ENCODE measurements at regions not wholly inside any gene's neighbourhood (a gene's known extent, or its start where the extent isn't known, plus 50 kb on each side); places are given as distances from the start of the nearest gene placed in this dataset.
"Not testable (repeated sequence)": the region's sequence is repeated elsewhere in the genome, so short reads cannot be mapped to it uniquely, and the experiment has no call there.

DNA sequence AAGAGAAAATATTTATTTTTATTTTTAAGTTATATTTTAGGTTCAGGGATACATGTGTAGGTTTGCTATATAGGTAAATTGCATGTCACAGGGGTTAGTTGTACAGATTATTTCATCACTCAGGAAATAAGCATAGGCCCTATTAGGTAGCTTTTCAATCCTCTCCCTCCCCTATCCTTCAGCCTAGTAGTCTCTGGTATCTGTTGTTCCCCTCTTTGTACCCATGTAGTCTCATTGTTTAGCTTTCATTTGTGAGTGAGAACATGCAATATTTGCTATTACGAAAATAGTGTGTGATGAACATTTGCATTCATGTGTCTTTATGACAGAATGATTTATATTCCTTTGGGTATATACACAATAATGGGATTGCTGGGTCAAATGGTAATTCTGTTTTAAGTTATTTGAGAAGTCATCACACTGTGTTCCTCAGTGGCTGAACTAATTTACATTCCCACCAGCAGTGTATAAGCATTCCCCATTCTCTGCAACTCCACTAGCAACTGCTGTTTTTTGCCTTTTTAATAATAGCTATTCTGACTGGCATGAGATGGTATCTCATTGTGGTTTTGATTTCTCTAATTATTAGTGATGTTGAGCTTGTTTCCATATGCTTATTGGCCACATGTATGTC lies 863.3 kb downstream of the TTLL7 start:
- H3K27ac ChIP-seq (ENCODE audit: low read depth in 1 of 2, low read length in 2 of 2); CTCF ChIA-PET; H3K4me3 ChIP-seq (ENCODE audit: low read length): not testable (repeated sequence)

DNA sequence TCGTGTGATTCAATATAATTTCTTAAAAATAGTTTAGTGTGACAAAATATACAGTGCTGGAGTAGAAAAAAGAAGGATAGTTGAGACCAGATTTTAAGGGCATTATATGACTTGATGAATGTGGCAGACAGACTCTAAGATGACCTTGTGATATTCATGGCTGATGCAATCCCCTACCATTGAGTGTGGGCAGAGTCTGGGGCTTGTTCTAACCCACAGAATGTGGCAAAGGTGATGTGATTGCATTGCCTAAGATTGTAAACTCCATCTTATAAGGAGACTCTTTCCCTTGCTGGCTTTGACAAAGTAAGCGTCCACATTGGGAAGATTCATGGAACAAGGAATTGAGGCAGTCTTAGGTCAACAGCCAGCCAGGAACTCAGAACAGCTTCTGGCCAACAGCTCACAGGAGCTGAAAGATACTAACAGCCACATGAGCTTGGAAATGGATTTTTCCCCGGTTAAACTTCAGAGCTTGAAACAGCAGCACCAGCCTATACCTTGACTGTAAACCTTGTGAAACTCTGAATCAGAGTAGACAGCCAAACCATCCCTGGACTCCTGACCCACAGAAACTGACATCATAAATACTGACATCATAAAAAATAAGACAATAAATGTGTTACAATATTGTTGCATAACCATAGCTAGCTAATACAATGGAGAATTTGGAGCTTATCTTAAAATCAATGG lies 864.5 kb downstream of the TTLL7 start:
- H3K36me3 Mint-ChIP-seq (ENCODE audit: low read depth); H3K36me3 ChIP-seq (ENCODE audit: insufficient read depth, low read length); ATAC-seq (ENCODE audit: poor library complexity); H3K9me3 Mint-ChIP-seq; H3K27me3 Mint-ChIP-seq; H3K27ac ChIP-seq (ENCODE audit: low read depth in 1 of 2, low read length in 2 of 2); H3K27ac Mint-ChIP-seq; intact Hi-C loops (cut with DNase I, micrococcal nuclease); CTCF ChIA-PET; H3K4me1 ChIP-seq (ENCODE audit: insufficient read depth, low read length); H3K4me3 ChIP-seq (ENCODE audit: low read length); DNase-seq; POLR2A ChIA-PET; H3K27me3 ChIP-seq (ENCODE audit: control insufficient read depth in 1 of 2, insufficient read depth in 2 of 2, low read length in 2 of 2); H3K9me3 ChIP-seq (ENCODE audit: control insufficient read depth in 1 of 2, insufficient read depth in 1 of 2, low read length in 2 of 2); H3K4me3 Mint-ChIP-seq; H3K4me1 Mint-ChIP-seq (ENCODE audit: low read depth): not testable (repeated sequence)

More for the DNA sequence above, 863.3 kb downstream of the TTLL7 start:
- ATAC-seq (ENCODE audit: poor library complexity); H3K36me3 ChIP-seq (ENCODE audit: insufficient read depth, low read length); H3K9me3 ChIP-seq (ENCODE audit: control insufficient read depth in 1 of 2, insufficient read depth in 1 of 2, low read length in 2 of 2); H3K4me1 Mint-ChIP-seq (ENCODE audit: low read depth); H3K27ac Mint-ChIP-seq; H3K27me3 Mint-ChIP-seq; H3K9me3 Mint-ChIP-seq; intact Hi-C loops (cut with DNase I, micrococcal nuclease); H3K4me3 Mint-ChIP-seq; H3K4me1 ChIP-seq (ENCODE audit: insufficient read depth, low read length); DNase-seq; H3K27me3 ChIP-seq (ENCODE audit: control insufficient read depth in 1 of 2, insufficient read depth in 2 of 2, low read length in 2 of 2); H3K36me3 Mint-ChIP-seq (ENCODE audit: low read depth): not testable (repeated sequence)
- POLR2A ChIA-PET, result interaction anchor here (0.6 kb wide), 1 partner anchor 581 kb away, joined by 5 read pairs; no protein-coding TSS in a partner anchor

DNA sequence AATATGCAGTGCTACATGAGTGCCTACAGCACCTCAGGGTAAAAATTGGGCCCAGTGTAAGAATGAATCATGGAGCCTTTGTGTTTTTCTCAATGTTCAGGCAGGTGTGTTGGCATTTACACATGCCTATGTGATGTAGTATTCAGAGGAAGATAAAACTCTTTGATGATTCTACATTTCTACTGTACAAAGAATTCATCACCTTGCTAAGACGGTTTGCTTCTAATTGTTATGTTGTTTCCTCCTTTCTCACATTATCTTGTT lies 867.3 kb downstream of the TTLL7 start:
- H3K4me3 Mint-ChIP-seq, result no peak overlapping the region
- no peaks in the 10 kb centered on the region for H3K4me1 Mint-ChIP-seq (ENCODE audit: low read depth)
- Histone ChIP-seq H3K4me1 (ENCODE audit: insufficient read depth, low read length) (no peaks in the 10 kb centered on the region), H3K9me3 (ENCODE audit: control insufficient read depth in 1 of 2, insufficient read depth in 1 of 2, low read length in 2 of 2) (no peaks in the 10 kb centered on the region), H3K4me3 (ENCODE audit: low read length) (no peak overlapping the region), H3K36me3 (ENCODE audit: insufficient read depth, low read length) (no peaks in the 10 kb centered on the region), H3K27ac (ENCODE audit: low read depth in 1 of 2, low read length in 2 of 2) (no peak overlapping the region), H3K27me3 (ENCODE audit: control insufficient read depth in 1 of 2, insufficient read depth in 2 of 2, low read length in 2 of 2) (no peaks in the 10 kb centered on the region)
- intact Hi-C loops (cut with DNase I, micrococcal nuclease), result no loop called here
- ATAC-seq (ENCODE audit: poor library complexity) (no peak), DNase-seq (no peak)
- CTCF ChIA-PET, result no interaction called here
- H3K36me3 Mint-ChIP-seq (ENCODE audit: low read depth), result no peaks in the 10 kb centered on the region
- H3K27me3 Mint-ChIP-seq, result no peaks in the 10 kb centered on the region
- H3K27ac Mint-ChIP-seq, result no peak overlapping the region
- no peaks in the 10 kb centered on the region for H3K9me3 Mint-ChIP-seq
- POLR2A ChIA-PET, result no interaction called here
- TF ChIP-seq, protein P1, sequence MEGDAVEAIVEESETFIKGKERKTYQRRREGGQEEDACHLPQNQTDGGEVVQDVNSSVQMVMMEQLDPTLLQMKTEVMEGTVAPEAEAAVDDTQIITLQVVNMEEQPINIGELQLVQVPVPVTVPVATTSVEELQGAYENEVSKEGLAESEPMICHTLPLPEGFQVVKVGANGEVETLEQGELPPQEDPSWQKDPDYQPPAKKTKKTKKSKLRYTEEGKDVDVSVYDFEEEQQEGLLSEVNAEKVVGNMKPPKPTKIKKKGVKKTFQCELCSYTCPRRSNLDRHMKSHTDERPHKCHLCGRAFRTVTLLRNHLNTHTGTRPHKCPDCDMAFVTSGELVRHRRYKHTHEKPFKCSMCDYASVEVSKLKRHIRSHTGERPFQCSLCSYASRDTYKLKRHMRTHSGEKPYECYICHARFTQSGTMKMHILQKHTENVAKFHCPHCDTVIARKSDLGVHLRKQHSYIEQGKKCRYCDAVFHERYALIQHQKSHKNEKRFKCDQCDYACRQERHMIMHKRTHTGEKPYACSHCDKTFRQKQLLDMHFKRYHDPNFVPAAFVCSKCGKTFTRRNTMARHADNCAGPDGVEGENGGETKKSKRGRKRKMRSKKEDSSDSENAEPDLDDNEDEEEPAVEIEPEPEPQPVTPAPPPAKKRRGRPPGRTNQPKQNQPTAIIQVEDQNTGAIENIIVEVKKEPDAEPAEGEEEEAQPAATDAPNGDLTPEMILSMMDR (IDR thresholded peaks at IDR 0.05), result no peak

DNA sequence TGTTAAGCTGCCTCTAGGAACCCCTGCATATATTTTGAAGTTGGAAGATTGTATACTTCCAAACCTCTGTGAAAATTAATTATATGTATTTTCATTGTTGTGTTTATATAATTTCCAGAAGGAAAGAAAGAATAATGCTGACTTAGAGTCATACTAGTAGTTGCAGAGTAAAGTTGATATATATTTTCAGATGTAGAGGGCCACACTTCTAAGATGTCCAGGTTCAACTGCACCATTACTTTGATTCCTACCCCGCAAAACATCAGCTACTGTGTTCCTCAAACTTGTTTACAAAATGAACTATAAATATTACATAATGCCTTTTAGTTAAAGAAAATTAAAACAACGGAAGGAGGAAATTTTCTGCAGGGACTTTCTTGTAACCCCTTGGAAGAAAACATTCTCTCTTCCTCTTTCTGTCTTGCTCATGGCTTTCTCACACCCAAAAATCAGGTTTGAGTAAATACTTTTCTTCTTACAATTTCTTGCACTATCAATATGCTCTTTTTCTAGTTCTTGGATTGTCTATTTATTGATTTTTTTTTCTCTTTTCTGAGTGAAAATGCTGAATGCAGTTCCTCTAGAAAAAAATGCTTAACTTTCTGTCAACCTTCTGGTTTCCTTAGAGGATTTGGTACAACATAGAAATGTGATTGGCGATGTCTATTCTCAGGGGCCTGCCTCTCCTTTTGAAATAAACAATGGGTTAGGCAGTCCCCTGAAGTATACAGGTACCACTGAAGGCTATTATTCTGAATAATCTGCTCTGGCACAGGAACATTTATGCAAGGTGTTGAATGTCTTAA lies 867.8 kb downstream of the TTLL7 start:
- no peak for ATAC-seq (ENCODE audit: poor library complexity)
- TF ChIP-seq, protein P1 (IDR thresholded peaks at IDR 0.05), result no peak
- no peak overlapping the region for H3K27ac ChIP-seq (ENCODE audit: low read depth in 1 of 2, low read length in 2 of 2)
- CTCF ChIA-PET, result no interaction called here
- no peaks in the 10 kb centered on the region for H3K27me3 ChIP-seq (ENCODE audit: control insufficient read depth in 1 of 2, insufficient read depth in 2 of 2, low read length in 2 of 2)
- no peaks in the 10 kb centered on the region for H3K9me3 ChIP-seq (ENCODE audit: control insufficient read depth in 1 of 2, insufficient read depth in 1 of 2, low read length in 2 of 2)
- no peak for DNase-seq
- H3K4me3 ChIP-seq (ENCODE audit: low read length), result no peak overlapping the region
- Mint-ChIP-seq H3K4me3 (no peak overlapping the region), H3K9me3 (no peaks in the 10 kb centered on the region), H3K27me3 (no peaks in the 10 kb centered on the region), H3K36me3 (ENCODE audit: low read depth) (no peaks in the 10 kb centered on the region), H3K4me1 (ENCODE audit: low read depth) (no peaks in the 10 kb centered on the region), H3K27ac (no peak overlapping the region)
- POLR2A ChIA-PET, result no interaction called here
- H3K36me3 ChIP-seq (ENCODE audit: insufficient read depth, low read length), result no peaks in the 10 kb centered on the region
- intact Hi-C loops (cut with DNase I, micrococcal nuclease), result no loop called here
- no peaks in the 10 kb centered on the region for H3K4me1 ChIP-seq (ENCODE audit: insufficient read depth, low read length)
